Mononuclear cell (primary cell): ENCODE measurements at regions not wholly inside any gene's neighbourhood (a gene's known extent, or its start where the extent isn't known, plus 50 kb on each side); places are given as distances from the start of the nearest gene placed in this dataset.

Source experiments
- H3K27me3 ChIP-seq: 2 replicates; pipeline ENCODE4 v1.6.0; 2011; ENCODE audit warnings: low read length, control low read depth; ENCODE audit not compliant: insufficient read depth
- H3K4me1 ChIP-seq: 2 replicates; pipeline ENCODE4 v1.5.1; 2011; ENCODE audit warnings: mild to moderate bottlenecking, low read length, control low read depth; ENCODE audit not compliant: insufficient read depth
- H3K4me3 ChIP-seq: 2 replicates; pipeline ENCODE4 v1.5.1; 2011; ENCODE audit warnings: mild to moderate bottlenecking, low read length, moderate library complexity
- H3K9me3 ChIP-seq: 2 replicates; pipeline ENCODE4 v1.5.1; 2011; ENCODE audit warnings: low read depth, mild to moderate bottlenecking, control low read depth, low read length

DNA sequence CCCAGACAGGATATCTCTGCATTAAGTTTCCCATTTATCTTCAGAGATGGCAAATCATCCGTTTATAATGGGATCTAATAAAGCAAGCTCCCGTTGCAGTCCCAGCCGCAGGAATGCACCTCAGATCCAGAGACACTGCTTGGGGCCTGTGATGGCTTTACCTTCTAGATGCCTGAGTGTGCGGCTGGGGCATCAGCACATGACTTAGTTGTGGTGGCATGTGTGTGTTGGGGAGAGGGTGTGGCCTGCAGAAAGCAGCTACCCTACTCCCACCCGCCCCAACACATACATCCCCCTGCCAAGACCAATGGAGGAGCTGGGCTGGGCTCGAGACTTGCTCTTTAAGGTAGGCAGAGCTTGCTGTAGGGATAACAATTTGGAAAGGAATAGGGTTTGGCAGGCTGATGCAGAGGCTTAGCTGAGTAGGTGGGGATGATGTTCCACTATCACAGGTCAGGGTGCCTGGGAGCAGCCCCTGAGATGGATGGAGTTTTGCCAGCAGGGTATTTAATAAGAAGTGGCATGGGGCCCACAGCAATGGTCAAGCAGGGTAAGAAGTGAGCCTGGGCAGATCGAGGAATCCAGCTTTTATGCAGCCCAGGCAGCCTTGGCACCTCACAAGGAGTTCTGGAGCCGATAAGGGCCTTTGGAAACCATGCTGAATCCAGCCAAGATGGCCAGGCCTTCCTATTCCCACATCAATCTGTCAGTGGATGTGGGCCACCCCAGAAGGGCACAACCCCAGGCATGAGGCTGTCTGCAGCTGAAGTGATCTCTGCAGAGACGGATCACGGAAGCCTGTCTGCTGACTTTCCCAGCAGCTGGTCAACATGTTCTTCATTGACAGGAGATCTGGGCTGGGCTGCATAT is 601.3 kb downstream of the BUD13 start:
- no peaks in the 10 kb centered on the region for H3K4me1 ChIP-seq
- no peak overlapping the region for H3K4me3 ChIP-seq
- H3K27me3 ChIP-seq: no peaks in the 10 kb centered on the region

DNA sequence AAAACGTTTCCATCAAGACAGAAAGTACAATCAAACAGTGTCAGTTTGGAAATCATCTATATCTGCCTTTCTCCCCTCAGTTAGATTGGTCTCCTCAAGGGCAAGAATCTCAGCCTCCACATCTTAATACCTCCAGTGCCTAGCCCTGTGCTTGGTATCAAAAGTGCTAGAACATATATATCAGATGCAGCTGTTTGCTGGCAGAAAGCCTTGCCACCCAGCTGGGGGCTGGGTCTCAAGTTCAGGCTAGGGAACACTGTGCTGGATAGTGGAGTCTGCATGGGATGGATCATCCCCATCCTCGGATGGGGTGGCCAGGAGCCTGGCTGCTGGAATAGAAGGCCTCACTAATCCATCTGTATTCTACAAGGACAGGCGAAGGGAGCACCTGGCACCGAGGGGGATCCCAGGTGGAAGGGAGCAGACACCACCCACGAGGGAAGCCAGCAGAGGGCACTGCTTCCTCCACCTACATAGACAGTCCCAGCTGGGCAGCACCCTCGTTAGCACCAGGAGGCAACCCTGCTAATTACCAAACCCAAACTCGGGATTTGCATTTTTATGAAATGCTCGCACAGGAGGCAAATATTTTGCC is 602.2 kb downstream of the BUD13 start:
- H3K27me3 ChIP-seq: no peaks in the 10 kb centered on the region
- no peak overlapping the region for H3K4me3 ChIP-seq
- no peaks in the 10 kb centered on the region for H3K9me3 ChIP-seq

More for the DNA sequence above, 601.3 kb downstream of the BUD13 start:
- no peaks in the 10 kb centered on the region for H3K9me3 ChIP-seq

DNA sequence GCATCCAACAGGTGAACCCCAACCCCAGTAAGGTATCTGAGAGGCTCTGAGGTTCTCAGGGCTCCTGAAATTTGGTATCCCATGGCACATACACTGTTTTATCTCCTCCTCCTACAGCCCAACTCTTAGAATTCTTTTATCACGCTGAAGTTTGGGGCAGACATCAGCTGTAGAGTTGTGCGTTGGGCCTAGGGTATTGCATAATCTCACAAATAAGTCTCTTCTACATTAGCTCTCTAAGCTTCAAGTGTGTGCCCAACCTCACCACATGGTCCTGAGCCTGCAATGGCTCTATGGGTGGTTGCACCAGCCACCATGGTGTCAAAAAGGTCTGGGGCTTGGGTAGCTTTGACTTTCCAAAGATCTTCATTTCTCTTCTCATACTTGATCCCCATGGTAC is 603.0 kb downstream of the BUD13 start:
- H3K27me3 ChIP-seq: no peaks in the 10 kb centered on the region
- H3K4me3 ChIP-seq: no peak overlapping the region
- no peaks in the 10 kb centered on the region for H3K4me1 ChIP-seq
- H3K9me3 ChIP-seq: no peaks in the 10 kb centered on the region

More for the DNA sequence above, 602.2 kb downstream of the BUD13 start:
- no peaks in the 10 kb centered on the region for H3K4me1 ChIP-seq

DNA sequence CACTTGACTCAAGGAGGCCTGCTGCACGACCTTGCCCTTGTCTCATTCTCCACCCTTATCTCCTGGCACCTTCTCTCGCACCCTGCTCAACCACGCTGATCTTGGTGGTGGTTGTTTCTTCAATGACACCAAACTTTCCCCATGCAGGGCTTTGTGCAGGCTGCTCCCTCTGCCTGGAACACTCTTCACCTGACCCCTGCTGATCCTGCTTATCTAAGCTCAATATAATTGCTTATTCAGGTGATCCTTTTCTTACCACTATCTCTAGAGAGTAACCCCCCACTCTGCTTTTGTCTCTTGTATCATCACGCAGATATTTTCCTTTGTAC is 604.4 kb downstream of the BUD13 start:
- H3K9me3 ChIP-seq: no peaks in the 10 kb centered on the region
- no peaks in the 10 kb centered on the region for H3K27me3 ChIP-seq
- H3K4me3 ChIP-seq: no peak overlapping the region
- H3K4me1 ChIP-seq: no peaks in the 10 kb centered on the region

DNA sequence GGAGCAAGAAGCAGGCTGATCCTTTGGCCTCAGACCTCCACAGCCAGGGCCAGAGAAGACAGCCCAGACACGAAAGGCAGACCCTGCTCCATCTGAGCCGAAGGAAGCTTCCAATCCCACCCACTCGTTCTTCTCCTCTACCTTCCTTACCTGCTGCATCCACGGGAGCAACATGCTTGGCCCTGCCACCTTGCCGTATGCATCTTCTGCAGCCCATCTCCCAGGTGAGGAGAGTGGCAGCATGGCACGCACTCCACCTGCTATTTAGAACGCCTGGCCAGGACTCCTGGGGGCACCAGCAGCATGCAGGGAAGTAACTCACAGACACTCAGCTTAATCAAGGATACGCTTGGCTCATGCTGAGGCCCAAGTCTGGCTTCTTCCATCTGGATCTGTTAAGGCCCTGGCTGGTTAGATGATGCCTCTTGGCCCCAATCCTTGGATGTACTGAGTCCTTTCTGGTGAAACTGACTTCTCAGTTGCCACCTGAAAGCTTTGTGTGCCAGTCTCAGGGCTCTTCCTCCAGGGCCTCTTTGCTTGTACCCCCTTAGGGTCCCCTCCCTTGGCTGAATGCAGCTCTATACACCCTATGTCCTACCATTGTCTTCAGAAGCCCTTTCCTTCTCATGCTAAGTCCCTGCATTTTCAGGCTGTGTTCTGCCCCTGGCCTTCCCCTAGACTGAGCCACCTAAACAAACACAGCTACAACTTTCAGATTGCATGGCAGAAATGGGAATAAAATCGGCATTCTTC is 604.9 kb downstream of the BUD13 start:
- Histone ChIP-seq H3K4me3 (no peak overlapping the region), H3K27me3 (no peaks in the 10 kb centered on the region), H3K4me1 (no peaks in the 10 kb centered on the region), H3K9me3 (no peaks in the 10 kb centered on the region)

DNA sequence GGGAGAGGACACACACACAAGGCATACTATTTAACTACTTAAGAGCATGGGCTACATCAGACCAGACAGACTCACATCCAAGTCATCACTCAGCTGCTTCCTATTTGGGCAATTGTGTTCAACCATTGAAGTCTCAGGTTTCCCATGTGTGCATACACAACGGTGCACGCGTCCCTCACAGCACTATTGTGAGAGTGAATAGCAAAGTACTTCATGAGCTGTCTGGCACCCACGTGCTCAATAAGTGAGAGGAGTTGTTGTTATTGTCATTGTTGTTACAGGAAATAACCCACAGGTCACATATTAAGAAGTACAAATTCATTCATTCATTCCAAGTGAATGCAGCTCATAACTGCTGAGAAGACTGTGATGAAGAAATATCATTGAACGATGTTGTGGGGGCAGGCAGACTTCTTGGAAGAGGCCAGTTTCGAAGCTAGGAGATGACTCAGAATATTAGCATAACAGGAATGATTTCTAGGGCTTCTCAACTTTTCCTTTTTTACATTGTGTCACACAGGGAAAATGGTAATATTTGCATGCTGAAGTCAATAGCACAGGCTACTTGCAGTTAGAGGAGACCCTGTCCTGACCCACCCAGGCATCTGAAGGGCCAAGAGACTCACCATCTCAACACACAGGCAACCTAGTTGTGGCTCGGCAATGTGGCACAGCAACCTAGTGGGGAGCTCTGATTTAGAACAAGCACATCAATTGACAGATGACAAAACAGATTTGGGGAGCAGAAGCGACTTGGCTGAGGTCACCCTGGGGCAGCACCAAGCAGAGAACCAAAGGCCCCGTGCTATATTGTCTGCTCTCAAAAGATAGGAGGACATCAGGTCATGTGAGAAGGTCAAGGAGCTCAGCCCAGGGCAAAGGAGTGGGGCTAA is 606.0 kb downstream of the BUD13 start:
- H3K27me3 ChIP-seq: no peaks in the 10 kb centered on the region
- H3K4me3 ChIP-seq: no peak overlapping the region
- no peaks in the 10 kb centered on the region for H3K4me1 ChIP-seq
- no peaks in the 10 kb centered on the region for H3K9me3 ChIP-seq

DNA sequence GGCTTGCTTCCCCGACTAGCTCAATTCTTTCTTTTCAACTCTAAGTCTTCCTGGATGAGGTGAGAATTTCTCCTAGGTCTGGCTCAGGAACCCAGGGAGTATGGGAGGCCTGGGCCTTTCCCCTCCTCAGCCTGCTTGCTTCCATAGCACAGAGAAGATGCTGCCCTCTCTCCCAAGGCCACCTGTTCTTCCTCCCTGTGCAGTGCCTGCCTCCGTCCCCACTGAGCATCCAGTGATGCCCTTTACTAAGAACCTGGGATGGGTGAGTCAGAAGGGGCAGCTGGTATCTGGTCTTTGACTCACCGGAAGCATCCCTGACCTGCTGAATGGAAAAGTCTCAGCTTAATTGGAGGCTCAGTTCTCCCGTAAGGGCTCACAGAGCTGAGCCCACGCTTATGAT is 607.9 kb downstream of the BUD13 start:
- H3K9me3 ChIP-seq: no peaks in the 10 kb centered on the region
- H3K27me3 ChIP-seq: no peaks in the 10 kb centered on the region
- H3K4me1 ChIP-seq: no peaks in the 10 kb centered on the region
- H3K4me3 ChIP-seq: no peak overlapping the region

DNA sequence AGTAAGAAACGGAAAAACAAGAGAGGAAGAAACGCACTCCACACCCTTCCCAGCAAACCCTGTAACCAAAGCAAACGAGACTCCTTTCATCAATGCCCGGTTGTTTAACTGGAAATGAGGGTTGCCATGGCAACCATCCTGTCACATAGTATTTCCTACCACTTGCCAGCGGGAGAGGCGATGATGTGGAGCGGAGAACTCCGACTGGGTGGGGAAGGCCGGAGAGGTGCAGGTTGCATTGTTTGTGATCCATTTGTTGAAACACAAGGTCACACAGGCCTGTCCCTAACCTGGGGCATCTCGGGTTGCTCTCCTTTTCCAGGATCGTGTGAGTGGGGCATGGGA is 609.9 kb downstream of the BUD13 start:
- Histone ChIP-seq H3K27me3 (no peaks in the 10 kb centered on the region), H3K4me1 (no peaks in the 10 kb centered on the region), H3K9me3 (no peaks in the 10 kb centered on the region), H3K4me3 (no peak overlapping the region)

DNA sequence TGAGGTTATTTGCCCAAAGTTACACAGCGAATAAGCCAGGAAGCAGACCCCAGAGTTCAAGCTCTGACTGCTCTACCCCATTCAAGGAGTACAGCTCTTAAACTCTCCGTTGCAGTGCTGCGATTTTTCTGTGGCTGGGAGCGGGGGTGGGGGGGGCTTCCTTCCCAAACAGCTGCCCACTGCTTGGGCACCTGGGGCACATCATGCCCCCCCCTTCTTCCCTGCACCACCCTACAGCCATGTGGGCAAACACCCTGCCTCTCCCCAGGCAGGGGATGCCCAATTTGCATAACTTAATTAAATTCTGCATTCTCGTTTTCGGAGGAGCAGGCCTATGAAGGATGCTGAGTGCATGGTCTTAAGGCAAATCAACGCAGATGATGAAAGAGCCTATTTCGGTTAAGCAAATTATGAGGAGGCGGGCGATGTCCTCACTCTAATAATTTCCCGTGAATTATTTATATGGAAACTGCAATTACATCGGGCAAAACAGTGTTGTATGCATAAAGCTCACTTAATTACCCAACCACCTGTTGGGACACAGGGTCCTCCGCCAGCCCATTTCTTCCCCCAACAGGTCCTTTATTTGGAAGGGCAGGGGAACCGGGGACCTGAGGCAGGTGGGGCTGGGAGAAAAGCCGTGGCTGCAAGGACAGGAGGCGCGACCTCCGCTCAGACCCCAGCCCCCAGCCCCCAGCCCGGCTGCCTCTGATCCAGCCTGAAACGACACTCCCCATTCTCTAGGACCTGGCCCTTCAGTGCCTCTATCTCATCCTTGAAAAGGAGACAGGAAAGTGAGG is 610.5 kb downstream of the BUD13 start:
- Histone ChIP-seq H3K9me3 (no peaks in the 10 kb centered on the region), H3K27me3 (no peaks in the 10 kb centered on the region), H3K4me1 (no peaks in the 10 kb centered on the region), H3K4me3 (no peak overlapping the region)

DNA sequence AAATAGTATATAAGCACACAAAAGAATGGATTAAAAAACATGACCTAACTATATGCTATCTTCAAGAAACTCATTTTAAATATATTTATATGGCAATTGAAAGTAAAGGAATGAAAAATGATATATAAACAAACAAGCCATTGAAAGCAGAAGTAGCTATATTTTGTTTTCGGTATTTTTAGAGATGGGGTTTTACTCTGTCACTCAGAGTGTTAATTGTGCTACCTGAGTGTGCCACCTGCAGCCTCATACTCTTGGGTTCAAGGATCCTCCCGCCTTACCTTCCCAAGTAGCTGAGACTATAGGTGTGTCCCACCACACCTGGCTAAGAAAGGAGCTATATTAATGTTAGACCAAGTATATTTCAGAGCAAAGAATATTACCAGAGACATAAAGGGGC is 624.1 kb downstream of the BUD13 start:
- Histone ChIP-seq H3K4me3 (no peak overlapping the region), H3K9me3 (no peaks in the 10 kb centered on the region), H3K4me1 (no peaks in the 10 kb centered on the region), H3K27me3 (peaks cover 5% of the 10 kb centered on the region)

DNA sequence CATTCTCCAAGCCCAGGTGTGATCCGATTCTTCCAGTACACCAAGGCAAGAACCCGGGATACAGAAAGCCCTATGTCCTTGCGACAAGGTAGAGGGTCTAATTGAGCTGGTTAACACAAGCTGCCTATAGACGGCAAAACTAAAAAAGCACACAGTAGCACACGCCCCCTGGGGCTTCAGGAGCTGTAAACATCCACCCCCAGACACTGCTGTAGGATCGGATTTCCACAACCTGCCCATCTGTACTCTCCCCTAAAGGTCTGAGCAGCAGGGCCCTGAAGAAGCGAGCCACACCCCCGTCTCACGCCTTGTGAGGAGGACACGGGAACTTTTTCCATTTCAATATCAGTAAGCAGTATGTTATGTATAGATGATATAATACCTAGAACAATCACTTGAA is 624.7 kb downstream of the BUD13 start:
- Histone ChIP-seq H3K27me3 (peaks cover 5% of the 10 kb centered on the region), H3K9me3 (no peaks in the 10 kb centered on the region), H3K4me3 (no peak overlapping the region), H3K4me1 (no peaks in the 10 kb centered on the region)

DNA sequence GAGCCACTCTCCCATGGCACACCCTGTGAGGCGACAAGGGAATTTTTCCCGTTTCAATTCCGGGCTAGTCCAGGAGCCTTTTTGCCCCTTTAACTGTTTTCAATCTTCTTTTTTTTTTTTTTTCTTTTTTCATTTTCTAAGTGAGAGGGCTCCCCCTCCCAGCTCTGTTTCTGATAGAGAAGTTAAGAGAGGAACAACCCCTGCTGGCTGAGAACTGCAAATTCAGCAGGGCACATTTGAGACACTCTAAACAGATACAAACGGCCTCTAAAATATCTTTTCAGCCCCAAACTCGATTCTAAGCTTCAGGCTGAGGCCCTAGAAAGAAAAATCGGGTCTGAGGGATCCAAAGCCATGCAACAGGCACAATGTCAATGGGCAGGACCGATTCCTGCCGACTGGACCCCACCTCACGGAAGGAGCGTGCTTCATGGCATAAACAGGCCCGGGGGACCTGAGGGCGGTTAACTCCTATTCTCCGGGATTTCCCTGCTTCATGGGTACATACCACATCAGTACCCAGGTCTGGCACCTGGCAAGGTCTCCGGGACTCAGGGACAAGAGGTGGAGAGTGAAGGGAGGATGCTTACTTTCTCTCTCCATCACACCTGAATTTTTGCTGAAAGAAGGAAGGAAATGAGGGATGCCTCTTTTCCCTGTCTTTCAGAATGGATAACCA is 627.5 kb downstream of the BUD13 start:
- Histone ChIP-seq H3K4me1 (no peaks in the 10 kb centered on the region), H3K4me3 (no peak overlapping the region), H3K27me3 (no peaks in the 10 kb centered on the region), H3K9me3 (no peaks in the 10 kb centered on the region)

DNA sequence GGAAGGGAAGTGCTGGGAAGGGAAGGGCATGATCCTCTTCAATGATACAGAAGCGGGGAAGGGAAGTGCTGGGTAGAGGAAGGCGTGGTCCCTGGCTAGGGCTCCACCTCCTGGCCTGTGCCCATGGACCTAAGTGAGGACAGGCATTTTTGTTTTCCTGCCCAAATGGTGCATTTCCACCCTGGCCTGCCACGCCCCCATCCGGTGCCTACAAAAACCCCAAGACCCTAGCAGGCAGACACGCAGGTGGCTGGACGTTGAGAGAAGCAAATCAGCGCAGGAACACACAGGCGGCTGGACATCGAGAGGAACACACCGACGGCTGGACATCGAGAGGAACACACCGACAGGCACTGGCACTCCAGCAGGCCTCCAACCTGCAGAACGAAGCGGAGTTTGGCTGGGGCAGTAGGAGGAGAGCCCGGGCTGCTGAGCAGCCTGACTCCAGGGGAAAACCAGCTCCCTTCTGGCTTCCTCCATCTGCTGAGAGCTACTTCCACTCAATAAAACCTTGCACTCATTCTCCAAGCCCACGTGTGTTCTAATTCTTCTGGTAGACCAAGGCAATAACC is 628.3 kb downstream of the BUD13 start:
- H3K4me3 ChIP-seq: no peak overlapping the region

More for the DNA sequence above, 628.3 kb downstream of the BUD13 start:
- H3K27me3 ChIP-seq: no peaks in the 10 kb centered on the region
- no peaks in the 10 kb centered on the region for H3K9me3 ChIP-seq
- H3K4me1 ChIP-seq: no peaks in the 10 kb centered on the region
